NCI-H1694 (cell line): ENCODE measurements at regions not wholly inside any gene's neighbourhood (a gene's known extent, or its start where the extent isn't known, plus 50 kb on each side); places are given as distances from the start of the nearest gene placed in this dataset.

Source experiments
- DNase-seq: peaks from one replicate; lab custom pipeline; 2025; lab: John Stamatoyannopoulos, UW

- DNase-seq = no peak
Observed at GRCh38 chr17:33642002-33642401, 348.9 kb upstream of the ASIC2 start.

- no peak for DNase-seq
Observed at GRCh38 chr17:33647956-33648355, 354.9 kb upstream of the ASIC2 start.

GRCh38 chr17:33650304-33650703 is 357.2 kb upstream of the ASIC2 start:
- no peak for DNase-seq

- no peak for DNase-seq
Observed at GRCh38 chr17:33651686-33652085, 358.6 kb upstream of the ASIC2 start.

- DNase-seq = no peak
Observed at GRCh38 chr17:33652731-33653398, 359.8 kb upstream of the ASIC2 start.

- no peak for DNase-seq
Observed at GRCh38 chr17:33653399-33653788, 360.3 kb upstream of the ASIC2 start.

- DNase-seq = no peak
Observed at GRCh38 chr17:33657181-33657580, 364.1 kb upstream of the ASIC2 start.

- DNase-seq = no peak
Observed at GRCh38 chr17:33661975-33662374, 368.9 kb upstream of the ASIC2 start.

- no peak for DNase-seq
Observed at GRCh38 chr17:33664116-33664840, 371.2 kb upstream of the ASIC2 start.

GRCh38 chr17:33667052-33667509 is 374.0 kb upstream of the ASIC2 start:
- DNase-seq = no peak

- DNase-seq = no peak
Observed at GRCh38 chr17:33667671-33668070, 374.6 kb upstream of the ASIC2 start.

GRCh38 chr17:33668516-33668915 is 375.4 kb upstream of the ASIC2 start:
- DNase-seq = no peak

GRCh38 chr17:33671491-33671890 is 378.4 kb upstream of the ASIC2 start:
- DNase-seq = no peak

- DNase-seq = peak; percentile 40
Observed at GRCh38 chr17:33674685-33675084, 381.6 kb upstream of the ASIC2 start.

- DNase-seq = no peak
Observed at GRCh38 chr17:33676444-33676843, 383.3 kb upstream of the ASIC2 start.

- no peak for DNase-seq
Observed at GRCh38 chr17:33679595-33679994, 386.5 kb upstream of the ASIC2 start.

GRCh38 chr17:33680472-33680871 is 387.4 kb upstream of the ASIC2 start:
- DNase-seq = no peak

GRCh38 chr17:33682599-33682998 is 389.5 kb upstream of the ASIC2 start:
- DNase-seq = no peak

- no peak for DNase-seq
Observed at GRCh38 chr17:33684735-33685134, 391.6 kb upstream of the ASIC2 start.

- DNase-seq = no peak
Observed at GRCh38 chr17:33686171-33686570, 393.1 kb upstream of the ASIC2 start.

GRCh38 chr17:33687831-33688230 is 394.7 kb upstream of the ASIC2 start:
- DNase-seq = no peak

- DNase-seq = no peak
Observed at GRCh38 chr17:33688771-33689170, 395.7 kb upstream of the ASIC2 start.

GRCh38 chr17:33689725-33690124 is 396.6 kb upstream of the ASIC2 start:
- no peak for DNase-seq

GRCh38 chr17:33695431-33695830 is 402.3 kb upstream of the ASIC2 start:
- no peak for DNase-seq
